Spleen (tissue), 11 donors: ENCODE measurements at regions not wholly inside any gene's neighbourhood (a gene's known extent, or its start where the extent isn't known, plus 50 kb on each side); places are given as distances from the start of the nearest gene placed in this dataset.

Source experiments
- DNase-seq: peaks from one replicate; pipeline ENCODE4 v3.0.0-alpha.2; 2020
- H3K27ac ChIP-seq, 8 donors: fragments of 200-600 bp; sonication (generic) in 7 of 8; 1 replicate in 4 of 8; 2 replicates in 4 of 8; pipeline versions ENCODE4 v1.5.0 to v1.8.0; 2016 to 2021; ENCODE audit warnings: inconsistent platforms in 4 of 8, mild to moderate bottlenecking in 4 of 8, moderate library complexity in 1 of 8
- H3K27me3 ChIP-seq, 7 donors: fragments of 200-600 bp; sonication (generic) in 6 of 7; replicated peaks in 1 of 7; 1 replicate in 4 of 7; 2 replicates in 3 of 7; pipeline versions ENCODE4 v1.5.0 to v1.8.0; 2016 to 2021; ENCODE audit warnings: inconsistent platforms in 3 of 7, mild to moderate bottlenecking in 1 of 7
- H3K36me3 ChIP-seq, 6 donors: fragments of 200-600 bp; sonication (generic) in 5 of 6; 1 replicate in 4 of 6; 2 replicates in 2 of 6; pipeline versions ENCODE4 v1.5.0 to v1.8.0; 2016 to 2021; ENCODE audit warnings: inconsistent platforms in 2 of 6
- H3K4me1 ChIP-seq, 6 donors: fragments of 200-600 bp; sonication (generic) in 5 of 6; 1 replicate in 3 of 6; 2 replicates in 3 of 6; pipeline versions ENCODE4 v1.5.0 to v1.8.0; 2016 to 2021; ENCODE audit warnings: inconsistent platforms in 3 of 6
- H3K4me3 ChIP-seq, 8 donors: fragments of 200-600 bp; sonication (generic) in 7 of 8; 1 replicate in 4 of 8; 2 replicates in 4 of 8; pipeline versions ENCODE4 v1.5.0 to v1.8.0; 2016 to 2021; ENCODE audit warnings: inconsistent platforms in 4 of 8, mild to moderate bottlenecking in 4 of 8, moderate library complexity in 2 of 8
- H3K9me3 ChIP-seq, 8 donors: fragments of 200-600 bp; sonication (generic) in 7 of 8; 1 replicate in 4 of 8; 2 replicates in 4 of 8; pipeline versions ENCODE4 v1.5.0 to v1.8.0; 2016 to 2021; ENCODE audit warnings: inconsistent platforms in 4 of 8
- CTCF ChIP-seq, 11 experiments: fragments of 200-600 bp in 7 of 11; fragments of 450-650 bp in 4 of 11; sonication (generic) in 4 of 11; IDR thresholded peaks in 8 of 11; conservative IDR thresholded peaks in 3 of 11; 1 replicate in 7 of 11; 2 replicates in 4 of 11; pipeline versions ENCODE4 v1.4.0 to v1.8.0; 2016 to 2021; ENCODE audit warnings: antibody characterized with exemption in 11 of 11, inconsistent platforms in 4 of 11, mild to moderate bottlenecking in 1 of 11
- POLR2A ChIP-seq, 3 donors: fragments of 450-650 bp; IDR thresholded peaks; one replicate each; pipeline ENCODE4 v1.5.1; 2017; ENCODE audit warnings: antibody characterized with exemption in 3 of 3, mild to moderate bottlenecking in 1 of 3
- POLR2AphosphoS5 ChIP-seq, 3 donors: sonication (generic); formaldehyde crosslinking; IDR thresholded peaks; one replicate each; pipeline ENCODE4 v1.5.1; 2017; ENCODE audit warnings: antibody characterized with exemption in 3 of 3
- WGBS, 5 donors: extraction: QIAGEN DNeasy Blood & Tissue Kit in 3 of 5; methylation state at CpG; one replicate each; pipeline versions ENCODE4 v1.1.5 to v1.1.7; 2013 to 2018; 5-methylcytosine and 5-hydroxymethylcytosine counted together
- intact Hi-C: fragments of 100-400 bp; cut with DNase I; formaldehyde crosslinking; loops from one replicate; pipeline ENCODE4 v1.15.0; 2023; ENCODE audit warnings: low total_unique reads
- donor health status: healthy with polysubstance abuse.
- donor health status: DM: no; HTN: no; CAD: no; lungs with moderate emphysema.
- donor health status: DM: no; HTN: no; CAD: no.
- donor health status: Bipolar disorder and iron deficiency.
- donor health status: healthy.
- donor health status: DM: no; HTN: no; CAD: no.
- donor health status: DM: yes; HTN: yes; CAD: no.

- intact Hi-C loops: no loop called here
- WGBS, 5 donors: 53 to 75% (median 61%) methylated on average over 1 of the region's 1 CpG
These were observed 383.3 kb upstream of the CITED2 start for GRCh38 chr6:139757784-139758183.

GRCh38 chr6:139756381-139756780 lies 381.9 kb upstream of the CITED2 start:
- H3K4me3 ChIP-seq: no peak overlapping the region
- WGBS, 5 donors: 90 to 100% (median 93%) methylated on average over 1 of the region's 1 CpG
- intact Hi-C loops: no loop called here
- TF ChIP-seq POLR2A (IDR thresholded peaks at IDR 0.05) (no peak), POLR2AphosphoS5 (IDR thresholded peaks at IDR 0.05) (no peak), CTCF (IDR thresholded peaks at IDR 0.05 in 8 of 11, conservative IDR thresholded peaks at IDR 0.05 in 3 of 11) (no peak)
- no peaks in the 10 kb centered on the region for H3K9me3 ChIP-seq
- DNase-seq: no peak
- H3K4me1 ChIP-seq: peaks cover 0 to 7% (median 3%) of the 10 kb centered on the region in 6 donors
- no peaks in the 10 kb centered on the region for H3K27me3 ChIP-seq
- H3K36me3 ChIP-seq: no peaks in the 10 kb centered on the region
- H3K27ac ChIP-seq: no peak overlapping the region

More at GRCh38 chr6:139757784-139758183, 383.3 kb upstream of the CITED2 start:
- Histone ChIP-seq H3K4me1 (peaks cover 0 to 19% (median 3%) of the 10 kb centered on the region in 6 donors), H3K9me3 (no peaks in the 10 kb centered on the region), H3K27ac (no peak overlapping the region), H3K36me3 (no peaks in the 10 kb centered on the region), H3K27me3 (no peaks in the 10 kb centered on the region), H3K4me3 (no peak overlapping the region)
- no peak for DNase-seq
- TF ChIP-seq POLR2A (IDR thresholded peaks at IDR 0.05) (no peak), CTCF (IDR thresholded peaks at IDR 0.05 in 8 of 11, conservative IDR thresholded peaks at IDR 0.05 in 3 of 11) (no peak), POLR2AphosphoS5 (IDR thresholded peaks at IDR 0.05) (no peak)

- no peaks in the 10 kb centered on the region for H3K27me3 ChIP-seq
- no peak overlapping the region for H3K4me3 ChIP-seq
- 45 to 50% (median 47%) methylated on average over 6 of the region's 6 CpGs for WGBS, 5 donors
- H3K27ac ChIP-seq: peak overlapping the region in 2 of 8 donors; percentile 5 to 16
- H3K36me3 ChIP-seq: no peaks in the 10 kb centered on the region
- TF ChIP-seq POLR2A (IDR thresholded peaks at IDR 0.05) (no peak), POLR2AphosphoS5 (IDR thresholded peaks at IDR 0.05) (no peak), CTCF (IDR thresholded peaks at IDR 0.05 in 8 of 11, conservative IDR thresholded peaks at IDR 0.05 in 3 of 11) (no peak)
- no peaks in the 10 kb centered on the region for H3K9me3 ChIP-seq
- H3K4me1 ChIP-seq: peaks cover 0 to 7% (median 3%) of the 10 kb centered on the region in 6 donors
- no peak for DNase-seq
- intact Hi-C loops: no loop called here
These were observed 380.7 kb upstream of the CITED2 start for GRCh38 chr6:139754898-139755775.

GRCh38 chr6:139753198-139753861 lies 378.9 kb upstream of the CITED2 start:
- Histone ChIP-seq H3K4me3 (no peak overlapping the region), H3K4me1 (peaks cover 0 to 11% (median 3%) of the 10 kb centered on the region in 6 donors), H3K9me3 (no peaks in the 10 kb centered on the region), H3K36me3 (no peaks in the 10 kb centered on the region), H3K27ac (no peak overlapping the region), H3K27me3 (no peaks in the 10 kb centered on the region)
- TF ChIP-seq POLR2AphosphoS5 (IDR thresholded peaks at IDR 0.05) (no peak), POLR2A (IDR thresholded peaks at IDR 0.05) (no peak), CTCF (IDR thresholded peaks at IDR 0.05 in 8 of 11, conservative IDR thresholded peaks at IDR 0.05 in 3 of 11) (no peak)
- DNase-seq: no peak
- WGBS, 5 donors: 86 to 92% (median 91%) methylated on average over 4 of the region's 4 CpGs
- intact Hi-C loops: no loop called here
